Activated naive CD8-positive, alpha-beta T cell treated with anti-CD3 and anti-CD28 coated beads, Interleukin-2, amount 50 U/mL, for 24 hours (primary cell): ENCODE measurements at regions not wholly inside any gene's neighbourhood (a gene's known extent, or its start where the extent isn't known, plus 50 kb on each side); places are given as distances from the start of the nearest gene placed in this dataset.

ENCODE experiments used
- ATAC-seq: fragments of 150-1000 bp; cut with Tn5 transposase; one replicate; pipeline ENCODE4 v1.10.0; 2021
- DNase-seq: peaks from one replicate; pipeline ENCODE4 v3.0.0; 2021
- H3K27ac Mint-ChIP-seq: one replicate; pipeline ENCODE4 v1.8.0; 2021; ENCODE audit warnings: mild to moderate bottlenecking, mixed read lengths
- H3K27me3 Mint-ChIP-seq: one replicate; pipeline ENCODE4 v1.8.0; 2021; ENCODE audit warnings: mixed read lengths
- H3K36me3 Mint-ChIP-seq: one replicate; pipeline ENCODE4 v1.8.0; 2021; ENCODE audit warnings: low read depth, mixed read lengths
- H3K4me1 Mint-ChIP-seq: one replicate; pipeline ENCODE4 v1.8.0; 2021; ENCODE audit warnings: mixed read lengths
- H3K4me3 Mint-ChIP-seq: one replicate; pipeline ENCODE4 v1.8.0; 2021; ENCODE audit warnings: mild to moderate bottlenecking, moderate library complexity, mixed read lengths
- H3K9me3 Mint-ChIP-seq: one replicate; pipeline ENCODE4 v1.8.0; 2021; ENCODE audit warnings: mixed read lengths

GRCh38 chr2:187851955-187852561 is 297.8 kb upstream of the TFPI start:
- Mint-ChIP-seq H3K4me3 (no peak overlapping the region), H3K36me3 (no peaks in the 10 kb centered on the region), H3K9me3 (no peaks in the 10 kb centered on the region), H3K27me3 (no peaks in the 10 kb centered on the region), H3K4me1 (no peaks in the 10 kb centered on the region), H3K27ac (no peak overlapping the region)
- DNase-seq (no peak), ATAC-seq (no peak)

GRCh38 chr2:187853381-187853791 is 299.2 kb upstream of the TFPI start:
- Mint-ChIP-seq H3K4me3 (no peak overlapping the region), H3K27me3 (no peaks in the 10 kb centered on the region), H3K36me3 (no peaks in the 10 kb centered on the region), H3K9me3 (peaks cover 4% of the 10 kb centered on the region), H3K4me1 (no peaks in the 10 kb centered on the region), H3K27ac (no peak overlapping the region)
- DNase-seq, result no peak
- no peak for ATAC-seq

GRCh38 chr2:187854801-187855200 is 300.6 kb upstream of the TFPI start:
- peaks cover 4% of the 10 kb centered on the region for H3K9me3 Mint-ChIP-seq

GRCh38 chr2:187855689-187856088 is 301.5 kb upstream of the TFPI start:
- Mint-ChIP-seq H3K36me3 (no peaks in the 10 kb centered on the region), H3K4me1 (no peaks in the 10 kb centered on the region), H3K27ac (no peak overlapping the region), H3K9me3 (peaks cover 4% of the 10 kb centered on the region), H3K4me3 (no peak overlapping the region), H3K27me3 (no peaks in the 10 kb centered on the region)
- no peak for DNase-seq
- ATAC-seq, result no peak

More at GRCh38 chr2:187854801-187855200, 300.6 kb upstream of the TFPI start:
- H3K4me3 Mint-ChIP-seq, result no peak overlapping the region
- no peaks in the 10 kb centered on the region for H3K27me3 Mint-ChIP-seq
- H3K27ac Mint-ChIP-seq, result no peak overlapping the region
- DNase-seq (no peak), ATAC-seq (no peak)
- no peaks in the 10 kb centered on the region for H3K36me3 Mint-ChIP-seq
- no peaks in the 10 kb centered on the region for H3K4me1 Mint-ChIP-seq

GRCh38 chr2:187857826-187858225 is 303.6 kb upstream of the TFPI start:
- ATAC-seq (no peak), DNase-seq (no peak)
- Mint-ChIP-seq H3K4me1 (no peaks in the 10 kb centered on the region), H3K27ac (no peak overlapping the region), H3K36me3 (no peaks in the 10 kb centered on the region), H3K4me3 (no peak overlapping the region), H3K27me3 (no peaks in the 10 kb centered on the region), H3K9me3 (peaks cover 4% of the 10 kb centered on the region)

DNA sequence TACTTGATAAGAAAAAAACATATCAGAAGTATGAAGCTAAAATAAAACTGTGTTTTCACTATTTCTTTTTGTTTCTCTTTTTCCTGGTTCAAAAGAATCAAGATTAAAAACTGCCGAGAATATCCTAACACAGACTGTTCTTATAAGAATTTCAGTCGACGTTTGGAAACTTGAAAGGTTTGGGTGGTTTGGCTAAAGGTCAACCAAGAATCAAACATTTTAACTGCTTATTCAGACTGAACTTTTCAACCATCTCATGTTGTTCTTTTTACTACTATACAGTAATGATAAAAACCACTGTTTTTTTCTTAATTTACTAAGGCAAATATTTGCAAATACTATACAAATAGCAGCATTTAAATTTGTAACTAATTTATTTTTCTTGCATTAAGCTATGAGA is 308.5 kb upstream of the TFPI start:
- Mint-ChIP-seq H3K27ac (no peak overlapping the region), H3K27me3 (no peaks in the 10 kb centered on the region), H3K4me3 (no peak overlapping the region), H3K4me1 (no peaks in the 10 kb centered on the region), H3K36me3 (no peaks in the 10 kb centered on the region), H3K9me3 (peaks cover 4% of the 10 kb centered on the region)
- no peak for ATAC-seq
- no peak for DNase-seq

- H3K9me3 Mint-ChIP-seq, result peaks cover 5% of the 10 kb centered on the region
- no peak overlapping the region for H3K27ac Mint-ChIP-seq
- H3K4me3 Mint-ChIP-seq, result no peak overlapping the region
- H3K36me3 Mint-ChIP-seq, result no peaks in the 10 kb centered on the region
- no peaks in the 10 kb centered on the region for H3K27me3 Mint-ChIP-seq
- ATAC-seq, result no peak
- H3K4me1 Mint-ChIP-seq, result no peaks in the 10 kb centered on the region
- DNase-seq, result no peak
Measured at GRCh38 chr2:187865025-187865424, 310.8 kb upstream of the TFPI start.

- Mint-ChIP-seq H3K36me3 (no peaks in the 10 kb centered on the region), H3K27me3 (no peaks in the 10 kb centered on the region), H3K4me3 (no peak overlapping the region), H3K4me1 (no peaks in the 10 kb centered on the region), H3K9me3 (peaks cover 5% of the 10 kb centered on the region), H3K27ac (no peak overlapping the region)
- DNase-seq, result no peak
- ATAC-seq, result no peak
Measured at GRCh38 chr2:187867165-187867564, 312.9 kb upstream of the TFPI start.

- Mint-ChIP-seq H3K27ac (no peak overlapping the region), H3K9me3 (peaks cover 5% of the 10 kb centered on the region), H3K36me3 (no peaks in the 10 kb centered on the region), H3K4me1 (no peaks in the 10 kb centered on the region), H3K4me3 (no peak overlapping the region), H3K27me3 (no peaks in the 10 kb centered on the region)
- DNase-seq, result no peak
- ATAC-seq, result no peak
Measured at GRCh38 chr2:187869195-187869594, 315.0 kb upstream of the TFPI start.

DNA sequence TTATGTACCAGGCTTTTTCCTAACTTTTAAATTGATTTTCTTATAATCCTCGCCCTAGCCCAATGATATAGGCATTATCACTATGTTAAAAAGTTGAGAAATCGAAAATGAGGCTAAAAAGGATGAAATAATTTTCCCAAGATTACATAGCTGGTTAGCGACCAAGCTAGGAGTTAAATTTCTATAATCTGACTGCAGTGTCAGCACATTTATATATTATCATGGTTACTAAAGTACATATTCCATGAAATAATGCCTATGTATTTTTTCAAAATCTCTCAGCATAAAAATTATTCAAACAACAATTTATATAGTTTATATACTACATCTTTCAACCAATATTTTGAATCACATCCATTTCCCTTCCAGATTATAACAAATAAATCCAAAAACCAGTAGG is 317.3 kb upstream of the TFPI start:
- Mint-ChIP-seq H3K4me3 (no peak overlapping the region), H3K27ac (no peak overlapping the region), H3K27me3 (no peaks in the 10 kb centered on the region), H3K36me3 (no peaks in the 10 kb centered on the region), H3K9me3 (peaks cover 8% of the 10 kb centered on the region), H3K4me1 (no peaks in the 10 kb centered on the region)
- DNase-seq, result no peak
- no peak for ATAC-seq

DNA sequence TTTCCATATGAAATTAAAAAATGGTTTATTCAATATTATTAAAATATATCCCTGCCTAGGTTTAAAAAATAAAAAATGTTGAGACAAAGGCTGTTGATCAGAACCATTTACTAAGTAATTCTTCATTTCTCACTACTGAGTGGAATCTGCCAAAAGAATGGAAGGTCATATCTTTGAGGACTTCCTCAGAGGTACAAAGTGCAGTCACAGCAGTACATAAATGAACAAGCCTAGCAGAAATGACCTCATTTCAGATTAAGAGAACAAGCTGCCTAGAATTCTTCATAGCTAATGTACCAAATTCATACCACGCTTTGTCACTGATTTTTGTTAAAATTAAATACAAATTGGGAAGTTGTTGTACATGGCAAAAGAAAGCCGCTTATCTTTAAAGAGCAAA is 318.9 kb upstream of the TFPI start:
- ATAC-seq, result no peak
- Mint-ChIP-seq H3K36me3 (no peaks in the 10 kb centered on the region), H3K4me3 (no peak overlapping the region), H3K4me1 (no peaks in the 10 kb centered on the region), H3K27me3 (no peaks in the 10 kb centered on the region), H3K27ac (no peak overlapping the region), H3K9me3 (peaks cover 8% of the 10 kb centered on the region)
- no peak for DNase-seq

DNA sequence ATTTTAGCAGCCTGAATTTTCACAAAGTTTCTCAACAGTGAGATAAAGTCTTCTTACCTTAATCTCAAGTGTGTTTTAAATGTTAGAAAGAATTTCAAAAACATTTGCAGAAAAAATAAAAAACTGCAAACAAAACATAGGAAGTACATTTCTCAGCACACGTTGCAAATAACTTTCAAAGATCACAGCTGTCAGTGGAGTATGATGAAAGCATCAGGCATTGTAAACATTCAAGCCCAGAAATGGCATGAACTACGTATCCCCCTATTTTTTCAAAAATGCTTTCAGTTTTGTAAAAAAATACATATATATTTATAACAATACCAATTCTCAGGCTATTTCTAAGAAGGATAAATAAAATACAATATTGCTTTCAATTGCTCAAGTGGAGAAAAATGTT is 320.6 kb upstream of the TFPI start:
- peaks cover 9% of the 10 kb centered on the region for H3K9me3 Mint-ChIP-seq
- no peaks in the 10 kb centered on the region for H3K36me3 Mint-ChIP-seq
- H3K4me1 Mint-ChIP-seq, result no peaks in the 10 kb centered on the region
- ATAC-seq (no peak), DNase-seq (no peak)
- no peaks in the 10 kb centered on the region for H3K27me3 Mint-ChIP-seq
- H3K27ac Mint-ChIP-seq, result no peak overlapping the region
- no peak overlapping the region for H3K4me3 Mint-ChIP-seq

DNA sequence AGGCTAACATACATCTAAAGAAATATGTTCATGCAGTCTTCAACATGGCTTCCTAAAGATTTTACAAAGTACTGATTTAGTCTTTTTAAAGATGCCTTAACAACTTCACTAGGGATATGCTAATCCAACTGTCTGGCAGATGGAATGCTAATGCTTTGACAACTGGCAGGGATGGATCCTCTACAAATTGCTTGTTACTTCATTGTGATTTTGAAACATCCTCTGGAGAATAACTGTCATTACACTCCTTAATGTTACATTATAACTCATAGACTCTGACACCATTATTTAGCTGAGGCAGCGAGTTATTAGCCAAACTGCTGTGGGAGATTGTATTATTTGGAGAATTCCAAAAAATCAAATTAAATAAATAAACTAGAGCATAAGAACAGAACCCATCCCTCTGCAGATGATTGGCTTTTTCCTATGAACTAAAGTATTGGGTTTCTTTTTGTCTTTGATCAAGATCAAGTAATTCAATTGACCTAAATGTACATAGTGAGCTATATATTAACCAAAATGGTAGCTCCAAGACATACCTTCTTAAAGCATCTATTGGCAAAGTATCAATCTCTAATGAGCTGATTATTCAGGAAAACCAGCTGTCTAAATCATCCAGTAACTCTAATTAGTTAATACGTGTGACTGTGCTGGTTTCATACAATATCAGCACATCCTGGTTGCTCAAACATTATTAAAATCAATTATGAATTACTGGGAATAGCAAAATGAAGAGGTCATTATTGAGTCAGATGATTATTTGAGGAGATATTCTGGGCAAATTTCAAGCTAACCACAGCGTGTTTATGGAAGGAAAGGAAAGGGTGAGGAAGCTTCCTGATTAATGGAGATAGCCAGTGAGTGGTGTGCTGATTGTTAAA is 321.3 kb upstream of the TFPI start:
- DNase-seq (no peak), ATAC-seq (no peak)
- peaks cover 9% of the 10 kb centered on the region for H3K9me3 Mint-ChIP-seq
- H3K27ac Mint-ChIP-seq, result no peak overlapping the region
- no peaks in the 10 kb centered on the region for H3K36me3 Mint-ChIP-seq
- H3K27me3 Mint-ChIP-seq, result no peaks in the 10 kb centered on the region
- H3K4me1 Mint-ChIP-seq, result no peaks in the 10 kb centered on the region
- H3K4me3 Mint-ChIP-seq, result no peak overlapping the region

DNA sequence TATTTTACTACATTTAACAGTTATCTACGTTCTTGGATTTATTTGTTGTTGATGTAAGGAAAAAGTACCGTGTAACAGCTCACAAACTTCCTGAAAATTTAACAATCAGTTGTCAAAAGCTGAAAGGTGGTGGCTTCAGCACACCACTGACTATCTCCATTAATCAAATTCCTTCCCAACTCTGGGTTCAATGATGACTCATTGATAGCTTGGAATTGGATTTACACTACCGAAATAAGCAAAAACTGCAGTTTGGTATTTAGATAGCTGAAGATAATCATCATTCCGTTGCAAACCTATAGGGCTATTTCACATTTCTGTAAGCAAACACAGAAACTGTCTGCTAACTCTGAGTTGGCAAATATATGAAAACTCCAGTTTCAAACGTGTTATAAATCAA is 322.3 kb upstream of the TFPI start:
- Mint-ChIP-seq H3K27me3 (no peaks in the 10 kb centered on the region), H3K9me3 (peaks cover 9% of the 10 kb centered on the region), H3K36me3 (no peaks in the 10 kb centered on the region), H3K27ac (no peak overlapping the region), H3K4me3 (no peak overlapping the region), H3K4me1 (no peaks in the 10 kb centered on the region)
- DNase-seq, result no peak
- no peak for ATAC-seq

- peaks cover 9% of the 10 kb centered on the region for H3K9me3 Mint-ChIP-seq
- ATAC-seq, result no peak
- H3K4me1 Mint-ChIP-seq, result no peaks in the 10 kb centered on the region
- H3K36me3 Mint-ChIP-seq, result no peaks in the 10 kb centered on the region
- no peak overlapping the region for H3K4me3 Mint-ChIP-seq
- H3K27me3 Mint-ChIP-seq, result no peaks in the 10 kb centered on the region
- no peak overlapping the region for H3K27ac Mint-ChIP-seq
- DNase-seq, result no peak
Measured at GRCh38 chr2:187877391-187877790, 323.2 kb upstream of the TFPI start.
